ENCODE measurements at regions not wholly inside any gene's neighbourhood (a gene's known extent, or its start where the extent isn't known, plus 50 kb on each side); places are given as distances from the start of the nearest gene placed in this dataset.

DNA sequence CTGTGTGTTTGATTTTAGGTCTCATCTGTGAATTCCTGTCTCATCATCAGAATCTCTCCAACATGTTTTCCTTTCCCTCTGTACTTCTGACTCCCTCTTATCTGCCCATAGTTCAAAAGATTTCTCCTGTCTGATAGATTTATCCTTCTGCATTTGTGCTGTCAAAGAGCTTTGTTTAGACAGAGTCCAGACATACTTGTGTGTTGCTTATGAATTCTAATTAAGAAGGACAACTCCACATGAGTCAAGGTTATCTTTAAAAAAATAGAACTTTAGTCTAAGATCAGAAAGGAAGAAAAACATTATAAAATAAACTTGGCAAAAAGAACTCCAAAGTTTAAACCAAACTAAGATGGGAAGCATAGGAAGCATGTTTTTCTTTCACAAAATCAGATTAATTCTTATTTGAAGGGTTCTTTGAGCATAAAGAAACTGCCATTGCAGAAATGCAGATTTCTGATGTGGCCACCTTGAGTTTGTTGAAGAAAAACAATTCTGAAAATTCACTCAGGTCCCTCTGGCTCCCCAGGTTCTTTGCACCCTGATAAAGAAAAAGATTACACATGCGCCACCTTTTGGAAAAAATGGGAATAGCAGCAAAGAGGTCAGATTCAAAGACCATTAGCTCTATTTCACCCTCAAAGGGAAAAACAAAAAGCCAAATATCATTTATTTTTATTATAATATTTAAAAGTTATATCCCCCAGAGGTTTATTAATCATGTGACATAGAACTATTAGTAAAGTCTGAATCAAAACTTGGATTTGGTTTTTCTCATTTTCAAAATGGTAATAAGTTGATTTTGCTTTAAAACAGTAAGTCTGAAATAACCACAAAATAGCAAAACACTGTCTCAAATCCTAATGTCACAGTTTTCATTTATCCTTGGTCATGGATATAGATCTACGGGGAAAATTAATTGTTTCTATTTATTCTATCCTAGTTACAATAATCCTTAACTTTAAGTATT is 143.7 kb upstream of the DCN start:
- TF ChIP-seq, protein P1, sequence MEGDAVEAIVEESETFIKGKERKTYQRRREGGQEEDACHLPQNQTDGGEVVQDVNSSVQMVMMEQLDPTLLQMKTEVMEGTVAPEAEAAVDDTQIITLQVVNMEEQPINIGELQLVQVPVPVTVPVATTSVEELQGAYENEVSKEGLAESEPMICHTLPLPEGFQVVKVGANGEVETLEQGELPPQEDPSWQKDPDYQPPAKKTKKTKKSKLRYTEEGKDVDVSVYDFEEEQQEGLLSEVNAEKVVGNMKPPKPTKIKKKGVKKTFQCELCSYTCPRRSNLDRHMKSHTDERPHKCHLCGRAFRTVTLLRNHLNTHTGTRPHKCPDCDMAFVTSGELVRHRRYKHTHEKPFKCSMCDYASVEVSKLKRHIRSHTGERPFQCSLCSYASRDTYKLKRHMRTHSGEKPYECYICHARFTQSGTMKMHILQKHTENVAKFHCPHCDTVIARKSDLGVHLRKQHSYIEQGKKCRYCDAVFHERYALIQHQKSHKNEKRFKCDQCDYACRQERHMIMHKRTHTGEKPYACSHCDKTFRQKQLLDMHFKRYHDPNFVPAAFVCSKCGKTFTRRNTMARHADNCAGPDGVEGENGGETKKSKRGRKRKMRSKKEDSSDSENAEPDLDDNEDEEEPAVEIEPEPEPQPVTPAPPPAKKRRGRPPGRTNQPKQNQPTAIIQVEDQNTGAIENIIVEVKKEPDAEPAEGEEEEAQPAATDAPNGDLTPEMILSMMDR (IDR thresholded peaks at IDR 0.05) = peak; percentile 93
- no peak for TF ChIP-seq EZH2 (IDR thresholded peaks at IDR 0.05; ENCODE audit: borderline replicate concordance, insufficient read depth, low read depth, low read length, poor library complexity, severe bottlenecking)
- WGBS (ENCODE audit: insufficient coverage) = no CpG with 5 or more reads among the region's 2 CpGs
- no peaks in the 10 kb centered on the region for H3K9me3 Mint-ChIP-seq (ENCODE audit: insufficient read depth)
- H3K27me3 ChIP-seq (replicated peaks in 1 of 4; ENCODE audit: control extremely low read depth in 1 of 4, control insufficient read depth in 3 of 4, insufficient read depth in 4 of 4, low read length in 3 of 4) = no peaks in the 10 kb centered on the region
- DNase-seq (peak; percentile 50), ATAC-seq (ENCODE audit: low read depth) (no peak)
- no peak overlapping the region for H3K4me2 ChIP-seq (replicated peaks; ENCODE audit: low read depth, low read length, poor library complexity, severe bottlenecking)
- no peaks in the 10 kb centered on the region for H3K79me2 ChIP-seq (ENCODE audit: control insufficient read depth, insufficient read depth, low read length)
- no peaks in the 10 kb centered on the region for H3K9me3 ChIP-seq (ENCODE audit: control extremely low read depth in 1 of 3, control insufficient read depth in 2 of 3, insufficient read depth in 1 of 3, low read length in 2 of 3)
- ChIA-PET CTCF (interaction anchor here (0.7 to 1.9 kb wide), 5 partner anchors 9 to 386 kb away, joined by 3 to 7 read pairs (median 3); no protein-coding TSS in a partner anchor), POLR2A (no interaction called here)
- intact Hi-C loops (cut with micrococcal nuclease) = loop anchor here (2.0 kb wide), 1 partner anchor 348 kb away; no protein-coding TSS in a partner anchor
- H3K4me3 Mint-ChIP-seq = no peak overlapping the region
- peaks cover 4% of the 10 kb centered on the region for H3K27me3 Mint-ChIP-seq
- H3K9ac ChIP-seq (ENCODE audit: low read length) = no peak overlapping the region
- no peak overlapping the region for H3K27ac Mint-ChIP-seq
- H3K4me1 ChIP-seq (ENCODE audit: control insufficient read depth in 2 of 2, insufficient read depth in 2 of 2, low read length in 2 of 2) = no peaks in the 10 kb centered on the region
- no peaks in the 10 kb centered on the region for H3K36me3 ChIP-seq (replicated peaks in 1 of 2; ENCODE audit: control extremely low read depth in 1 of 2, control insufficient read depth in 1 of 2, extremely low read depth in 1 of 2, insufficient read depth in 2 of 2, low read length in 1 of 2)
- H3K27ac ChIP-seq (ENCODE audit: low read length in 2 of 2) = no peak overlapping the region
- H4K20me1 ChIP-seq (ENCODE audit: control insufficient read depth, insufficient read depth, low read length, poor library complexity, severe bottlenecking) = no peaks in the 10 kb centered on the region
- no peak overlapping the region for H3K4me3 ChIP-seq (ENCODE audit: control extremely low read depth in 1 of 5, extremely low read depth in 1 of 5, insufficient read depth in 1 of 5, low read depth in 2 of 5, low read length in 4 of 5)
- H2AFZ ChIP-seq (ENCODE audit: insufficient read depth, low read depth, low read length, poor library complexity, severe bottlenecking) = no peak overlapping the region
- H3K4me1 Mint-ChIP-seq = no peaks in the 10 kb centered on the region

- H3K27ac ChIP-seq (ENCODE audit: low read length in 2 of 2) = no peak overlapping the region
- no peak for DNase-seq
- no peaks in the 10 kb centered on the region for H3K9me3 ChIP-seq (ENCODE audit: control extremely low read depth in 1 of 3, control insufficient read depth in 2 of 3, insufficient read depth in 1 of 3, low read length in 2 of 3)
- no peaks in the 10 kb centered on the region for H3K4me1 ChIP-seq (ENCODE audit: control insufficient read depth in 2 of 2, insufficient read depth in 2 of 2, low read length in 2 of 2)
- H3K4me3 ChIP-seq (ENCODE audit: control extremely low read depth in 1 of 5, extremely low read depth in 1 of 5, insufficient read depth in 1 of 5, low read depth in 2 of 5, low read length in 4 of 5) = no peak overlapping the region
- no peaks in the 10 kb centered on the region for H3K27me3 Mint-ChIP-seq
- WGBS (ENCODE audit: insufficient coverage) = 100% methylated on average over 1 of the region's 6 CpGs
- no peaks in the 10 kb centered on the region for H3K79me2 ChIP-seq (ENCODE audit: control insufficient read depth, insufficient read depth, low read length)
- no peak overlapping the region for H3K4me2 ChIP-seq (replicated peaks; ENCODE audit: low read depth, low read length, poor library complexity, severe bottlenecking)
- no peak overlapping the region for H3K27ac Mint-ChIP-seq
- H4K20me1 ChIP-seq (ENCODE audit: control insufficient read depth, insufficient read depth, low read length, poor library complexity, severe bottlenecking) = no peaks in the 10 kb centered on the region
- ChIA-PET POLR2A (no interaction called here), CTCF (no interaction called here)
- H3K27me3 ChIP-seq (replicated peaks in 1 of 4; ENCODE audit: control extremely low read depth in 1 of 4, control insufficient read depth in 3 of 4, insufficient read depth in 4 of 4, low read length in 3 of 4) = no peaks in the 10 kb centered on the region
- H3K9ac ChIP-seq (ENCODE audit: low read length) = no peak overlapping the region
- no peak for ATAC-seq (ENCODE audit: low read depth)
- TF ChIP-seq, protein P1 (IDR thresholded peaks at IDR 0.05) = no peak
- H3K9me3 Mint-ChIP-seq (ENCODE audit: insufficient read depth) = no peaks in the 10 kb centered on the region
- H2AFZ ChIP-seq (ENCODE audit: insufficient read depth, low read depth, low read length, poor library complexity, severe bottlenecking) = no peak overlapping the region
- no peaks in the 10 kb centered on the region for H3K36me3 ChIP-seq (replicated peaks in 1 of 2; ENCODE audit: control extremely low read depth in 1 of 2, control insufficient read depth in 1 of 2, extremely low read depth in 1 of 2, insufficient read depth in 2 of 2, low read length in 1 of 2)
- H3K4me3 Mint-ChIP-seq = no peak overlapping the region
- no peaks in the 10 kb centered on the region for H3K4me1 Mint-ChIP-seq
- intact Hi-C loops (cut with micrococcal nuclease) = no loop called here
Measured at GRCh38 chr12:91320999-91321398, 138.4 kb upstream of the DCN start.
